ENCODE measurements at regions not wholly inside any gene's neighbourhood (a gene's known extent, or its start where the extent isn't known, plus 50 kb on each side); places are given as distances from the start of the nearest gene placed in this dataset.
A peak's percentile ranks its signal among the peaks of the same experiment; 100 is the strongest.

- Histone ChIP-seq H3K4me3 (ENCODE audit: low read depth, low read length) (no peak overlapping the region), H2AFZ (no peak overlapping the region), H3K9ac (no peak overlapping the region), H3K9me3 (ENCODE audit: control insufficient read depth, low read length) (no peaks in the 10 kb centered on the region), H3K79me2 (no peaks in the 10 kb centered on the region), H3K4me1 (peaks cover 2% of the 10 kb centered on the region), H3K27me3 (ENCODE audit: control insufficient read depth, insufficient read depth, low read length) (no peaks in the 10 kb centered on the region), H3K27ac (no peak overlapping the region), H3K4me2 (ENCODE audit: low read length) (no peak overlapping the region), H3K36me3 (ENCODE audit: control insufficient read depth, insufficient read depth, low read length) (no peaks in the 10 kb centered on the region)
- no peak for TF ChIP-seq CTCF (IDR thresholded peaks at IDR 0.05)
Observed at GRCh38 chr7:36080843-36081242, 72.2 kb upstream of the EEPD1 start.

- peaks cover 2% of the 10 kb centered on the region for H3K4me1 ChIP-seq
- H3K4me3 ChIP-seq (ENCODE audit: low read depth, low read length), result no peak overlapping the region
- no peaks in the 10 kb centered on the region for H3K27me3 ChIP-seq (ENCODE audit: control insufficient read depth, insufficient read depth, low read length)
- no peak overlapping the region for H3K9ac ChIP-seq
- no peak overlapping the region for H2AFZ ChIP-seq
- no peak overlapping the region for H3K4me2 ChIP-seq (ENCODE audit: low read length)
- H3K36me3 ChIP-seq (ENCODE audit: control insufficient read depth, insufficient read depth, low read length), result no peaks in the 10 kb centered on the region
- no peaks in the 10 kb centered on the region for H3K9me3 ChIP-seq (ENCODE audit: control insufficient read depth, low read length)
- no peak for TF ChIP-seq CTCF (IDR thresholded peaks at IDR 0.05)
- no peak overlapping the region for H3K27ac ChIP-seq
- H3K79me2 ChIP-seq, result no peaks in the 10 kb centered on the region
Observed at GRCh38 chr7:36082216-36082615, 70.8 kb upstream of the EEPD1 start.

- H3K27ac ChIP-seq, result no peak overlapping the region
- no peak overlapping the region for H3K4me2 ChIP-seq (ENCODE audit: low read length)
- H3K79me2 ChIP-seq, result no peaks in the 10 kb centered on the region
- H3K4me3 ChIP-seq (ENCODE audit: low read depth, low read length), result no peak overlapping the region
- H3K4me1 ChIP-seq, result peaks cover 2% of the 10 kb centered on the region
- TF ChIP-seq CTCF (IDR thresholded peaks at IDR 0.05), result no peak
- no peaks in the 10 kb centered on the region for H3K9me3 ChIP-seq (ENCODE audit: control insufficient read depth, low read length)
- no peaks in the 10 kb centered on the region for H3K27me3 ChIP-seq (ENCODE audit: control insufficient read depth, insufficient read depth, low read length)
- H3K36me3 ChIP-seq (ENCODE audit: control insufficient read depth, insufficient read depth, low read length), result no peaks in the 10 kb centered on the region
- no peak overlapping the region for H3K9ac ChIP-seq
- H2AFZ ChIP-seq, result no peak overlapping the region
Observed at GRCh38 chr7:36082910-36083309, 70.1 kb upstream of the EEPD1 start.

- TF ChIP-seq CTCF (IDR thresholded peaks at IDR 0.05), result no peak
Observed at GRCh38 chr7:36083626-36084380, 69.3 kb upstream of the EEPD1 start.

More at GRCh38 chr7:36083626-36084380, 69.3 kb upstream of the EEPD1 start:
- no peaks in the 10 kb centered on the region for H3K36me3 ChIP-seq (ENCODE audit: control insufficient read depth, insufficient read depth, low read length)
- no peak overlapping the region for H3K9ac ChIP-seq
- peak overlapping the region; percentile 19 for H2AFZ ChIP-seq
- no peaks in the 10 kb centered on the region for H3K79me2 ChIP-seq
- H3K27ac ChIP-seq, result no peak overlapping the region
- H3K4me1 ChIP-seq, result peaks cover 2% of the 10 kb centered on the region
- no peaks in the 10 kb centered on the region for H3K27me3 ChIP-seq (ENCODE audit: control insufficient read depth, insufficient read depth, low read length)
- H3K9me3 ChIP-seq (ENCODE audit: control insufficient read depth, low read length), result no peaks in the 10 kb centered on the region
- no peak overlapping the region for H3K4me2 ChIP-seq (ENCODE audit: low read length)
- no peak overlapping the region for H3K4me3 ChIP-seq (ENCODE audit: low read depth, low read length)

All from parathyroid adenoma (tissue), 2 donors.